IMR-90 (cell line): ENCODE measurements at regions not wholly inside any gene's neighbourhood (a gene's known extent, or its start where the extent isn't known, plus 50 kb on each side); places are given as distances from the start of the nearest gene placed in this dataset.

Experiments used
- POLR2A ChIP-seq: IDR thresholded peaks from 2 replicates; pipeline ENCODE4 v1.6.1; 2012; ENCODE audit warnings: mild to moderate bottlenecking, low read depth, low read length
- RCOR1 ChIP-seq: IDR thresholded peaks from 2 replicates; pipeline ENCODE4 v1.6.1; 2012; ENCODE audit warnings: mild to moderate bottlenecking, low read length, improper control_type of control experiment; ENCODE audit not compliant: insufficient replicate concordance
- TF ChIP-seq, protein P1 (sequence below): conservative IDR thresholded peaks from 2 replicates; pipeline ENCODE4 v1.5.1; 2012; ENCODE audit warnings: mild to moderate bottlenecking, low read depth, low read length, improper control_type of control experiment

DNA sequence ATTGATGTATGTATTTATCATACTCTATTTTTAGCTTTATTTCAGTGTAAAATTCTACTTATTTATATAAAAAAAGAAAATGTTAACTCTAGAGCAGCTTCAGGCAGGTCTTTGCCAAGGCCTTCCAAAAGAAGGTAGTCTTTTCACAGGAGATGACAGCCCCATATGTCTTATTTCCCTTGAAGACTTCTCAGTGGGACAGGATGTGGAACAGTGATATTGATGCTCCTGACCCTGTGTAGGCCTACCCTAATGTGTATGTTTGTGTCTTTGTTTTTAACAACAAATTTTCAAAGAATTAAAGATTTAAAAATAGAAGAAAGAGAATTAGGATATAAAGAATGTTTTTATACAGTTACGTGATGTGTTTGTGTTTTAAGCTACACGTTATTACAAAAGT, 1593.6 kb downstream of the AMY1C start:
- TF ChIP-seq, protein P1, sequence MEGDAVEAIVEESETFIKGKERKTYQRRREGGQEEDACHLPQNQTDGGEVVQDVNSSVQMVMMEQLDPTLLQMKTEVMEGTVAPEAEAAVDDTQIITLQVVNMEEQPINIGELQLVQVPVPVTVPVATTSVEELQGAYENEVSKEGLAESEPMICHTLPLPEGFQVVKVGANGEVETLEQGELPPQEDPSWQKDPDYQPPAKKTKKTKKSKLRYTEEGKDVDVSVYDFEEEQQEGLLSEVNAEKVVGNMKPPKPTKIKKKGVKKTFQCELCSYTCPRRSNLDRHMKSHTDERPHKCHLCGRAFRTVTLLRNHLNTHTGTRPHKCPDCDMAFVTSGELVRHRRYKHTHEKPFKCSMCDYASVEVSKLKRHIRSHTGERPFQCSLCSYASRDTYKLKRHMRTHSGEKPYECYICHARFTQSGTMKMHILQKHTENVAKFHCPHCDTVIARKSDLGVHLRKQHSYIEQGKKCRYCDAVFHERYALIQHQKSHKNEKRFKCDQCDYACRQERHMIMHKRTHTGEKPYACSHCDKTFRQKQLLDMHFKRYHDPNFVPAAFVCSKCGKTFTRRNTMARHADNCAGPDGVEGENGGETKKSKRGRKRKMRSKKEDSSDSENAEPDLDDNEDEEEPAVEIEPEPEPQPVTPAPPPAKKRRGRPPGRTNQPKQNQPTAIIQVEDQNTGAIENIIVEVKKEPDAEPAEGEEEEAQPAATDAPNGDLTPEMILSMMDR, result no peak
- TF ChIP-seq RCOR1 (no peak), POLR2A (no peak)
